ENCODE measurements at regions not wholly inside any gene's neighbourhood (a gene's known extent, or its start where the extent isn't known, plus 50 kb on each side); places are given as distances from the start of the nearest gene placed in this dataset.
"Not testable (repeated sequence)": the region's sequence is repeated elsewhere in the genome, so short reads cannot be mapped to it uniquely, and the experiment has no call there.

DNA sequence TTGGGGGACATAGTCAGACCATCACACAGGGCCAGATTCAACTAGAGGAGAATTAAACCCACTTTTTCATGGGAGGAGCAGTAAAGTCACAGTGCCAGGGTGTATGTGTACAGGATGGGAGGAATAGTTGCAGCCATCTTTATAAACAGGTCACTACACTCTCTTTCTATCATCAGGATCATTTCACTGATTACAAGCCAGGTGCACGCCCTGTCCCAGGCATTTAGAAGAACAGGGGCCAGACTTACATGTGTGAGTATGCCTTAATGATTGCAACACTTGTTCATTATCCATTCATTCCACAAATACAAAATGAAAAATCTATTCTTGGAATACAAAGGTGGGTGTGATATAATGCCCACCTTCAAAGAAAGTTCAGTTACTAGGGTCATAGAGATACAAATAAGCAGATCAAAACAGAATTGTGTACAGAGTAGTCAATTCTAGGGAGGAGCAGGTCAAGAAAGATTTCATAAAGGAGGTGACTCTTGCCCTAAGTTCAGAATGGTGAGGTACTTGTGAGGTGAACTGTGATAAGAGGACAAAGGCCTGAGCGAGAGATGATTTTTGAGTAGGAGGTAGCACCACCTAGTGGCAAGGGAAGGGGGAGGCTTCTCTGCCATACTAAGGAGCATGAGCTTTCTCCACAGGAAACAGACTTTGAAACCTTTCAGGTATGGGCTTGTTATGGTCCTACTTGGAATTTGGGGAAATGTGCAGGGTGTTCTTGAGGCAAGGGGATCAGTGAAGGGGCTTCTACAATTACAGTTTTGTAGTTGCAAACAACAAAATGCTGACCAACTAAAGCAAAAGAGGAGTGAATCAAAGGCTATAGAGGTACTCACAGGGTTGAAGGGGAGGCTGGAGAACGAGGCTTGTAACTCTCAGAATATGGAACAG is 156.3 kb downstream of the SUCLG1 start:
- TF ChIP-seq, protein P1, sequence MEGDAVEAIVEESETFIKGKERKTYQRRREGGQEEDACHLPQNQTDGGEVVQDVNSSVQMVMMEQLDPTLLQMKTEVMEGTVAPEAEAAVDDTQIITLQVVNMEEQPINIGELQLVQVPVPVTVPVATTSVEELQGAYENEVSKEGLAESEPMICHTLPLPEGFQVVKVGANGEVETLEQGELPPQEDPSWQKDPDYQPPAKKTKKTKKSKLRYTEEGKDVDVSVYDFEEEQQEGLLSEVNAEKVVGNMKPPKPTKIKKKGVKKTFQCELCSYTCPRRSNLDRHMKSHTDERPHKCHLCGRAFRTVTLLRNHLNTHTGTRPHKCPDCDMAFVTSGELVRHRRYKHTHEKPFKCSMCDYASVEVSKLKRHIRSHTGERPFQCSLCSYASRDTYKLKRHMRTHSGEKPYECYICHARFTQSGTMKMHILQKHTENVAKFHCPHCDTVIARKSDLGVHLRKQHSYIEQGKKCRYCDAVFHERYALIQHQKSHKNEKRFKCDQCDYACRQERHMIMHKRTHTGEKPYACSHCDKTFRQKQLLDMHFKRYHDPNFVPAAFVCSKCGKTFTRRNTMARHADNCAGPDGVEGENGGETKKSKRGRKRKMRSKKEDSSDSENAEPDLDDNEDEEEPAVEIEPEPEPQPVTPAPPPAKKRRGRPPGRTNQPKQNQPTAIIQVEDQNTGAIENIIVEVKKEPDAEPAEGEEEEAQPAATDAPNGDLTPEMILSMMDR (IDR thresholded peaks at IDR 0.05; ENCODE audit: low read depth, low read length, missing control alignments): peak; percentile 89
- H3K4me3 ChIP-seq (replicated peaks; ENCODE audit: low read depth, low read length): no peak overlapping the region
- peak; percentile 19 for DNase-seq (ENCODE audit: extremely low read depth, low read depth)

DNA sequence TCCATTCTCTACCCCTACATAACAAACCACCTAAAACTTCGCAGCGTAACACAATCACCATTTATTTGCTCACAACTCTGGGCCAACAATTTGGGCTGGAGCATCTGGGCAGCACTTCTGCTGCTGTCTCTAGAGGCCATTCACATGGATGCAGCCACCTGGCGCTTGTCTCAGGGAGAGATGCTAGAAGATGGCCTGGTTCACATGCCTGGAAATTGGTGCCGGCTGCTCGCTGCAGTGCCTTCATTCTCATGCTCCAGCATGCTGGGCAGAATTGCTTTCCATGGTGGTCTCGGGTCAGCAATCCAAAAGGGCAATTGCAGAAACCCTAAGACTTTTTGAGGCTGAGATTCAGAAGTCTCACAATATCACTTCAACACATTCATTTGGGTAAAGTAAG is 157.4 kb downstream of the SUCLG1 start:
- TF ChIP-seq, protein P1 (IDR thresholded peaks at IDR 0.05; ENCODE audit: low read depth, low read length, missing control alignments): no peak
- no peak overlapping the region for H3K4me3 ChIP-seq (replicated peaks; ENCODE audit: low read depth, low read length)
- no peak for DNase-seq (ENCODE audit: extremely low read depth, low read depth)

GRCh38 chr2:84300696-84301029 is 158.4 kb downstream of the SUCLG1 start:
- TF ChIP-seq, protein P1 (IDR thresholded peaks at IDR 0.05; ENCODE audit: low read depth, low read length, missing control alignments): no peak
- no peak for DNase-seq (ENCODE audit: extremely low read depth, low read depth)
- H3K4me3 ChIP-seq (replicated peaks; ENCODE audit: low read depth, low read length): no peak overlapping the region

DNA sequence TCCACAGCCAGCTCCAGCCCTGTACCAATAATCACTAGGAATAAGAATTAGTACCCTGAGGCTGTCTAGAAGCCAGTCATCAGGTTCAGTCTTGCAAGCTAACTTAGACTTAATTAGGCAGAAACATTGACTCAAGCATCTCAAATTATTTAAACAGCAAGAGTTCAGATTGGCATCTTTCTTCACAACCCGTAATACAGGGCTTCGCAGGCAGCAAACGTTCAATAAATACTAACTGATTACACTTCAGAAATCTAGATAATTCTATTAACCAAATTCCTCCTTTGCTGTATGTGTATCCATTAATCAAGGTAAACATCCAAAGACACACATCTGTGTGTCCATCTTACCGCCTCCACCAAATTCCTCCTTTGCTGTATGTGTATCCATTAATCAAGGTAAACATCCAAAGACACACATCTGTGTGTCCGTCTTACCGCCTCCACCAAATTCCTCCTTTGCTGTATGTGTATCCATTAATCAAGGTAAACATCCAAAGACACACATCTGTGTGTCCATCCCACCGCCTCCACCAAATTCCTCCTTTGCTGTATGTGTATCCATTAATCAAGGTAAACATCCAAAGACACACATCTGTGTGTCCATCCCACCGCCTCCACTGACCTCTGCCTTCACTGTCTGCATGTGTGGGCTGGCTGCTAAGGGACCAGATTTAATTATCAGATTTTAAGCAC is 158.9 kb downstream of the SUCLG1 start:
- not testable (repeated sequence) for DNase-seq (ENCODE audit: extremely low read depth, low read depth); H3K4me3 ChIP-seq (replicated peaks; ENCODE audit: low read depth, low read length)

DNA sequence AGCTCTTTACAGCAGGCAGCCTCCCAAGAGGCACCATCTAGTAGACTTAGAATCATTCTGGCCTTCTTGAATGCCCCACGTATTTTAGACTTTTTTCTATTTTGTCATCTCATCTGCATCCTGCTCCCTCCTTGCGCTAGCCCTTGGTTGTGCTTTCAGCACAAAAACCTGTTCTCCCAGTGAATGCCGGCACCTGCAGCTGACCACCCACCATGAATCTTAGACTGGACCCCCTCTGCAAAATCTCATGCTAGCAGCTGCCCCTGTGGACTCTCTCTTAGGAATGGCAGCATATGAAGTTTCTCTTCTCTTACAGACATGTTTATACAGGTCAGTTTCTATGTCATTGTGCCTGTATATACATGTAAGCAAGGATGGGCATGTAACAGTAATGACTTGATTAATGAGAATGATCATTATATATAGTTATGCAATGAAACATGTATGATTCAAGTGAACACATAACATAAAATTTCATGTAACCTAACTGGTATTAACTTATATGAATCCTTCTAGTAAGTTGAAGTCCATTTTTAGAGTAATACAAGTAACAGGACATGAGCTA is 159.8 kb downstream of the SUCLG1 start:
- no peak for DNase-seq (ENCODE audit: extremely low read depth, low read depth)
- TF ChIP-seq, protein P1 (IDR thresholded peaks at IDR 0.05; ENCODE audit: low read depth, low read length, missing control alignments): no peak
- H3K4me3 ChIP-seq (replicated peaks; ENCODE audit: low read depth, low read length): no peak overlapping the region

DNA sequence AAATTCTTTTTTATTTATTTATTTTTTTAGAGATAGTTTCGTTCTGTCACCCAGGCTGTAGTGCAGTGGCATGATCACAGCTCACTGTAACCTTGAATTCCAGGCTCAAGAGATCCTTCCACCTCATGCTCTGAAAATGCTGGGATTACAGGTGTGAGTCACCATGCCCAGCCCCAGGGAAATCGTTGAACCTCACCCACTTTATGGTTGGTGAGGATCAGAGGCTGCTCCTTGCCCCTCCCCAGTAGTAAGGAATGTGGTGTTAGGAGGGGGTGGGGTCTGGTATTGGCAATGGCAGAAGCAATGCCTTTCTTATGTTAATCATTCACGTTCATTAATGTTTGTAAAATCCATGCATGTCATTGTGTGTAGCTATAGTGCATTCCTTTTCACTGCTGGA is 161.9 kb downstream of the SUCLG1 start:
- TF ChIP-seq, protein P1 (IDR thresholded peaks at IDR 0.05; ENCODE audit: low read depth, low read length, missing control alignments): no peak
- H3K4me3 ChIP-seq (replicated peaks; ENCODE audit: low read depth, low read length): no peak overlapping the region
- no peak for DNase-seq (ENCODE audit: extremely low read depth, low read depth)

GRCh38 chr2:84293791-84294380 is 165.2 kb downstream of the SUCLG1 start:
- no peak for DNase-seq (ENCODE audit: extremely low read depth, low read depth)
- no peak overlapping the region for H3K4me3 ChIP-seq (replicated peaks; ENCODE audit: low read depth, low read length)
- TF ChIP-seq, protein P1 (IDR thresholded peaks at IDR 0.05; ENCODE audit: low read depth, low read length, missing control alignments): no peak
